Endothelial cell (in vitro differentiated cells): ENCODE measurements at regions not wholly inside any gene's neighbourhood (a gene's known extent, or its start where the extent isn't known, plus 50 kb on each side); places are given as distances from the start of the nearest gene placed in this dataset.

Experiments
- DNase-seq: peaks from one replicate; pipeline ENCODE4 v3.0.0; 2021; ENCODE audit warnings: low spot score
- H3K27ac Mint-ChIP-seq: one replicate; pipeline ENCODE4 v1.8.0; 2021; ENCODE audit warnings: mixed read lengths, inconsistent platforms; ENCODE audit not compliant: unreplicated experiment
- H3K27me3 Mint-ChIP-seq: one replicate; pipeline ENCODE4 v1.8.0; 2021; ENCODE audit warnings: mild to moderate bottlenecking, moderate library complexity, mixed read lengths, inconsistent platforms; ENCODE audit not compliant: unreplicated experiment
- H3K36me3 Mint-ChIP-seq: one replicate; pipeline ENCODE4 v1.8.0; 2021; ENCODE audit warnings: mild to moderate bottlenecking, low read depth, mixed read lengths, inconsistent platforms; ENCODE audit not compliant: unreplicated experiment
- H3K4me1 Mint-ChIP-seq: one replicate; pipeline ENCODE4 v1.8.0; 2021; ENCODE audit warnings: mild to moderate bottlenecking, mixed read lengths, inconsistent platforms; ENCODE audit not compliant: unreplicated experiment
- H3K4me3 Mint-ChIP-seq: one replicate; pipeline ENCODE4 v1.8.0; 2021; ENCODE audit warnings: mild to moderate bottlenecking, mixed read lengths, inconsistent platforms; ENCODE audit not compliant: unreplicated experiment
- H3K9me3 Mint-ChIP-seq: one replicate; pipeline ENCODE4 v1.8.0; 2021; ENCODE audit warnings: mixed read lengths, inconsistent platforms; ENCODE audit not compliant: unreplicated experiment
- TF ChIP-seq, protein P1 (sequence below): fragments of 200-600 bp; sonication (generic); IDR thresholded peaks from one replicate; pipeline ENCODE4 v1.5.0; 2021; ENCODE audit warnings: antibody characterized with exemption; ENCODE audit not compliant: unreplicated experiment

DNA sequence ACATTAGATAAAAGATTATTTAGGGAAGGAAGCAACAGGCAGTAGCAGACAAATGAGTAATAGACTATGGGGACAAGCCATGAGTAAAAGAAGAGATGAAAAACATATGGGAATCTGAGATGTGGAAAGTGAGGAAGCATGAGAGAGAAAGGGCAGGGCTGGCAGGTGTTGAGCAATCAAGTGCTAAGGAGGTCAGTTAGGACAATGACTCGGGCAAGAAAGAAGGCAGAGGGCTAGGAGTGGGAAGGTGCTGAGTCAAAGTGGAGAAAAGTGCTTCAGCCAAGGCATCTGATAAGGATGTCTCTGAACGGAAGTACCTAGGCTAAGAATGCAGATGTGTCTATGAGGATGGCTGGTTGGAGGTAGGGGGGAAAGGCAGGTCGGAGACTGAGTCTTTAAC lies 291.9 kb upstream of the HTR2A start:
- TF ChIP-seq, protein P1, sequence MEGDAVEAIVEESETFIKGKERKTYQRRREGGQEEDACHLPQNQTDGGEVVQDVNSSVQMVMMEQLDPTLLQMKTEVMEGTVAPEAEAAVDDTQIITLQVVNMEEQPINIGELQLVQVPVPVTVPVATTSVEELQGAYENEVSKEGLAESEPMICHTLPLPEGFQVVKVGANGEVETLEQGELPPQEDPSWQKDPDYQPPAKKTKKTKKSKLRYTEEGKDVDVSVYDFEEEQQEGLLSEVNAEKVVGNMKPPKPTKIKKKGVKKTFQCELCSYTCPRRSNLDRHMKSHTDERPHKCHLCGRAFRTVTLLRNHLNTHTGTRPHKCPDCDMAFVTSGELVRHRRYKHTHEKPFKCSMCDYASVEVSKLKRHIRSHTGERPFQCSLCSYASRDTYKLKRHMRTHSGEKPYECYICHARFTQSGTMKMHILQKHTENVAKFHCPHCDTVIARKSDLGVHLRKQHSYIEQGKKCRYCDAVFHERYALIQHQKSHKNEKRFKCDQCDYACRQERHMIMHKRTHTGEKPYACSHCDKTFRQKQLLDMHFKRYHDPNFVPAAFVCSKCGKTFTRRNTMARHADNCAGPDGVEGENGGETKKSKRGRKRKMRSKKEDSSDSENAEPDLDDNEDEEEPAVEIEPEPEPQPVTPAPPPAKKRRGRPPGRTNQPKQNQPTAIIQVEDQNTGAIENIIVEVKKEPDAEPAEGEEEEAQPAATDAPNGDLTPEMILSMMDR, result no peak
- Mint-ChIP-seq H3K27me3 (no peaks in the 10 kb centered on the region), H3K9me3 (no peaks in the 10 kb centered on the region), H3K4me3 (no peak overlapping the region), H3K4me1 (peaks cover 4% of the 10 kb centered on the region), H3K36me3 (no peaks in the 10 kb centered on the region), H3K27ac (no peak overlapping the region)
- DNase-seq, result no peak

DNA sequence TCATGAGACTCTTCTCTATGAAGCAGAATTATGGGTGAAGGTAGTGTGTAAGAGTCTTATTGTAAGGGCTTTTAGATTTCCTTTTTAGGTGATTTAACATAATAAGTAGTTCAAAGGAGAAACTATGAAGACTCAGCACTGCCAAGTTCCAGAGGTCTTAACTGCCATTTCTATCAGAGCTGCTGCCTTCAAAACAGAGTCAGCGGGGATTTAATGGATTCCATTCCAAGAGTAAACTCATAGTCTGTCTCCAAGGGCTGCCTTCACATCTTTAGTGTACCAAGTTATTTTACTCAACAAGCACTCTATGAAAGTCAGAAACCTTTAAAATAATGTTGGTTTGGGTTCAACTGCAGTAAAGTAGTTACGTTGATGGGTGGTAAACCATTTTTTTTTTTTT lies 289.6 kb upstream of the HTR2A start:
- H3K36me3 Mint-ChIP-seq, result no peaks in the 10 kb centered on the region
- no peak for DNase-seq
- H3K27me3 Mint-ChIP-seq, result peaks cover 2% of the 10 kb centered on the region
- H3K27ac Mint-ChIP-seq, result no peak overlapping the region
- peaks cover 5% of the 10 kb centered on the region for H3K4me1 Mint-ChIP-seq
- no peak overlapping the region for H3K4me3 Mint-ChIP-seq
- TF ChIP-seq, protein P1, result no peak
- H3K9me3 Mint-ChIP-seq, result no peaks in the 10 kb centered on the region

DNA sequence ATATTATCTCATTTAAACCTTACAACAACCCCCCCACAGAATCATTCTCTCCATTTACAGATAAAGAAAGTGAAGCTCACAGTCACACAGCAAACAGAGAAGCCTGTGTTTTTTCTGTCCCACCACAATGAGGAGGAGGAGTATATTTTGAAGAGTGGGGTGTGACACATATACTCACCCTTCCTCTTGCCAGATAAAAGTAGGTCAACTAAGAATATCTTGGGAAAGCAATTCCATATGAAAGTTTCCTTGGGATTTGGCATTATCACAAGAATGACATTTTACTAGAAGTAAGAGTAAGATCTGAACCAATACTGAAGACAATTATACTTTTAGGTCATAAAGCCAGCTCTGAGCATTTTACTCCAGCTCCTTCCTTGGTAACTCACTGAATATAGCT lies 287.5 kb upstream of the HTR2A start:
- no peaks in the 10 kb centered on the region for H3K9me3 Mint-ChIP-seq
- no peak overlapping the region for H3K27ac Mint-ChIP-seq
- DNase-seq, result no peak
- no peaks in the 10 kb centered on the region for H3K36me3 Mint-ChIP-seq
- H3K4me1 Mint-ChIP-seq, result peaks cover 5% of the 10 kb centered on the region
- no peak overlapping the region for H3K4me3 Mint-ChIP-seq
- H3K27me3 Mint-ChIP-seq, result peaks cover 2% of the 10 kb centered on the region
- TF ChIP-seq, protein P1, result no peak

DNA sequence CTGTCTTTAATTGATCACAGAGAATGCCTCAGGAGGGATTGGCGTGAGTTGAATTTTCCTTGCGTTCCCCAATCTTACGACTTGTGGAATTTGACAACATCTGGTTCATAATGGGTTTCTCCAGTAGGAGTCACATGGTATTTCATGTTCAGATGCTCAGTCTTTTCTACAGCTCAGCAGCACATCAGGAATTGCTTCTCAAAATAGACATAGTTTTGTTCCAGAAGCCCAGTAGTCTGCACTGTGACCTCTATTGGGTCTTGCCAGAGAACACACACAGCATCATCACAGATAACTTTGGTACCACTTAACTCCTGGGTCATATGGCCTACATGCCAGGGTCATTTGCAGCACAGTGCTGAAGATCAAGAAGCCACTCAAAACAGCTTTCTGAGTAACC lies 282.5 kb upstream of the HTR2A start:
- DNase-seq, result no peak
- no peak overlapping the region for H3K27ac Mint-ChIP-seq
- peaks cover 3% of the 10 kb centered on the region for H3K27me3 Mint-ChIP-seq
- no peaks in the 10 kb centered on the region for H3K36me3 Mint-ChIP-seq
- no peaks in the 10 kb centered on the region for H3K9me3 Mint-ChIP-seq
- TF ChIP-seq, protein P1, result no peak
- H3K4me1 Mint-ChIP-seq, result peaks cover 9% of the 10 kb centered on the region
- H3K4me3 Mint-ChIP-seq, result no peak overlapping the region

DNA sequence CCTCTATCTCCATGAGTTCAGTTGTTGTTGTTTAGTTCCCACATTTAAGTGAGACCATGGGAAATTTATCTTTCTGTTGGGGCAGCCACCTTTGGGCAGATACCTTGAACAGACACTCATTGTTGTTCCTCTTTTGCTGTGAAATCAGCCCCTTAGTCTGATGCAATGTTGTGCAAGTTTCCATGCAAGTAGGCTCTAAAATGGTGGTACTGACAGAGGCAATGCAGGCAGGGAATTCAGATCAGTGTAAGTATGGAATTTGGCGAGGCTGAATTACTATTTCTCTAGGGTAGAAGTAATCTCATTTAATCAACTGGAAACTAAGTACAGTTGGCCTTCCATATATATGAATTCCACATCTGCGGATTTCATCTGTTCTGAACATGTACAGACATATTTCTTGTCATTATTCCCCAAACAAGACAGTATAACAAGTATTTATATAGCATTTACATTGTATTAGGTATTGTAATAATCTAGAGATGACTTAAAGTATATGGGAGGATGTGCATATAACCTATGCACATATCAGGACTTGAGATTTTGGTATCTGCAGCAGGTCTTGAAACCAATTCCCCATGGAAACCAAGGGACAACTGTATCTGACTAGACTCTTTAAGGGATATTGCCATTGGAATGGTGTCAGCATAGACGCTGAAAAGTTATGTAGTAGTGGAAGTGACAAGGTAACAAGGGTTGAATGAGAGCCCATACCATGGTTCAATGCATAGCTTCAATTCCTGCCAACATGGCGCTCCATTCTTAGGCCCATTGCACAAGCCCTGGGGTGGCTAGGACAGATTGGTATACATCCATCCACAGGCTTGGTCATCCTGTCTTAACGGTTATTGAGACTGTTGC lies 281.5 kb upstream of the HTR2A start:
- Mint-ChIP-seq H3K4me3 (no peak overlapping the region), H3K36me3 (no peaks in the 10 kb centered on the region), H3K27me3 (peaks cover 3% of the 10 kb centered on the region), H3K4me1 (peaks cover 4% of the 10 kb centered on the region), H3K27ac (no peak overlapping the region), H3K9me3 (no peaks in the 10 kb centered on the region)
- DNase-seq, result no peak
- TF ChIP-seq, protein P1, result no peak
